ENCODE measurements at regions not wholly inside any gene's neighbourhood (a gene's known extent, or its start where the extent isn't known, plus 50 kb on each side); places are given as distances from the start of the nearest gene placed in this dataset.

GRCh38 chr9:89923961-89924504, 319.2 kb downstream of the GADD45G start:
- H3K4me3 ChIP-seq = no peak overlapping the region
- peaks cover 0 to 20% (median 13%) of the 10 kb centered on the region in 5 donors for H3K4me1 ChIP-seq (ENCODE audit: control insufficient read depth in 5 of 5, insufficient read depth in 5 of 5, low read length in 5 of 5)
- TF ChIP-seq CTCF (IDR thresholded peaks at IDR 0.05; ENCODE audit: control extremely low read depth, extremely low read depth) = no peak
- H3K9me3 ChIP-seq (ENCODE audit: control insufficient read depth in 4 of 4, insufficient read depth in 3 of 4, low read length in 3 of 4) = no peaks in the 10 kb centered on the region
- no peak overlapping the region for H3K9ac ChIP-seq (ENCODE audit: insufficient read depth in 1 of 2, low read length in 2 of 2)
- H3K36me3 ChIP-seq (ENCODE audit: control insufficient read depth in 4 of 4, insufficient read depth in 4 of 4, low read length in 4 of 4) = no peaks in the 10 kb centered on the region
- peaks cover 0 to 4% (median 0%) of the 10 kb centered on the region in 3 donors for H3K27me3 ChIP-seq (ENCODE audit: control insufficient read depth in 3 of 3, insufficient read depth in 3 of 3, low read length in 2 of 3)
- no peak for ATAC-seq (ENCODE audit: insufficient read depth, low FRiP score)
- WGBS, 2 donors = 52 to 66% methylated on average over 12 of the region's 12 CpGs
- DNase-seq = no peak
- no peak overlapping the region for H3K27ac ChIP-seq (ENCODE audit: low read depth in 1 of 2, low read length in 1 of 2)

GRCh38 chr9:89924611-89925010, 319.8 kb downstream of the GADD45G start:
- no peak overlapping the region for H3K9ac ChIP-seq (ENCODE audit: insufficient read depth in 1 of 2, low read length in 2 of 2)
- no peaks in the 10 kb centered on the region for H3K36me3 ChIP-seq (ENCODE audit: control insufficient read depth in 4 of 4, insufficient read depth in 4 of 4, low read length in 4 of 4)
- H3K27ac ChIP-seq (ENCODE audit: low read depth in 1 of 2, low read length in 1 of 2) = no peak overlapping the region
- WGBS, 2 donors = 96 to 97% methylated on average over 2 of the region's 2 CpGs
- H3K27me3 ChIP-seq (ENCODE audit: control insufficient read depth in 3 of 3, insufficient read depth in 3 of 3, low read length in 2 of 3) = peaks cover 0 to 4% (median 0%) of the 10 kb centered on the region in 3 donors
- no peak for TF ChIP-seq CTCF (IDR thresholded peaks at IDR 0.05; ENCODE audit: control extremely low read depth, extremely low read depth)
- no peak overlapping the region for H3K4me3 ChIP-seq
- DNase-seq (no peak), ATAC-seq (ENCODE audit: insufficient read depth, low FRiP score) (no peak)
- H3K9me3 ChIP-seq (ENCODE audit: control insufficient read depth in 4 of 4, insufficient read depth in 3 of 4, low read length in 3 of 4) = no peaks in the 10 kb centered on the region
- peaks cover 3 to 22% (median 14%) of the 10 kb centered on the region in 5 donors for H3K4me1 ChIP-seq (ENCODE audit: control insufficient read depth in 5 of 5, insufficient read depth in 5 of 5, low read length in 5 of 5)

DNA sequence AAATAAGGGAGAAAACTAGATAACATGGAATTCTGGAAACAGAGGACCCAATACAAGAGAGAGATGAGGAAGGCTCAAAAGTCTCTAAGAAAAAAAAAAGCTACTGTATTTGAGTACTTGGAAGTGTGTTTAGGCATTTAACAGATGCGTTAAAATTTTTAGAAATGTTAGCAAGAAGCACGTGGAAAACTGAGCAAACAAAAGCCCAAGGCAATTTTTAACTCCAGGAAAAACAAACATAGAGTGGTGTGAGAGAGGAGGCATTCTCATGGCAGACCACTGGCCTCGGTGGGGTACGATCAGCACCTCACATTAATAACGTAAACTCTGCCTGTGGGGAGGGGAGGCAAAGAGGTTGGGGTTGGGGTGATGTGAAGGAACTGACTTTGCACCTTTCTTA, 321.4 kb downstream of the GADD45G start:
- H3K4me1 ChIP-seq (ENCODE audit: control insufficient read depth in 5 of 5, insufficient read depth in 5 of 5, low read length in 5 of 5) = peaks cover 3 to 29% (median 17%) of the 10 kb centered on the region in 5 donors
- no peak for ATAC-seq (ENCODE audit: insufficient read depth, low FRiP score)
- TF ChIP-seq CTCF (IDR thresholded peaks at IDR 0.05; ENCODE audit: control extremely low read depth, extremely low read depth) = no peak
- no peak overlapping the region for H3K9ac ChIP-seq (ENCODE audit: insufficient read depth in 1 of 2, low read length in 2 of 2)
- WGBS, 2 donors = 63 to 80% methylated on average over 5 of the region's 5 CpGs
- H3K27me3 ChIP-seq (ENCODE audit: control insufficient read depth in 3 of 3, insufficient read depth in 3 of 3, low read length in 2 of 3) = peaks cover 0 to 2% (median 0%) of the 10 kb centered on the region in 3 donors
- H3K4me3 ChIP-seq = no peak overlapping the region
- no peak overlapping the region for H3K27ac ChIP-seq (ENCODE audit: low read depth in 1 of 2, low read length in 1 of 2)
- H3K36me3 ChIP-seq (ENCODE audit: control insufficient read depth in 4 of 4, insufficient read depth in 4 of 4, low read length in 4 of 4) = no peaks in the 10 kb centered on the region
- peak in 1 of 3 donors; percentile 29 for DNase-seq
- H3K9me3 ChIP-seq (ENCODE audit: control insufficient read depth in 4 of 4, insufficient read depth in 3 of 4, low read length in 3 of 4) = no peaks in the 10 kb centered on the region
